ENCODE measurements at regions not wholly inside any gene's neighbourhood (a gene's known extent, or its start where the extent isn't known, plus 50 kb on each side); places are given as distances from the start of the nearest gene placed in this dataset.
"Not testable (repeated sequence)": the region's sequence is repeated elsewhere in the genome, so short reads cannot be mapped to it uniquely, and the experiment has no call there.

- DNase-seq, result no peak
Observed at GRCh38 chr7:145434811-145435210, 599.0 kb upstream of the TPK1 start.

- no peak for DNase-seq
Observed at GRCh38 chr7:145431834-145432233, 596.0 kb upstream of the TPK1 start.

- not testable (repeated sequence) for DNase-seq
Observed at GRCh38 chr7:145418481-145418880, 582.6 kb upstream of the TPK1 start.

GRCh38 chr7:145411066-145411465 is 575.2 kb upstream of the TPK1 start:
- DNase-seq, result no peak

GRCh38 chr7:145398758-145399157 is 562.9 kb upstream of the TPK1 start:
- DNase-seq, result no peak

- DNase-seq, result no peak
Observed at GRCh38 chr7:145394126-145394525, 558.3 kb upstream of the TPK1 start.

- no peak for DNase-seq
Observed at GRCh38 chr7:145382762-145383161, 546.9 kb upstream of the TPK1 start.

GRCh38 chr7:145378197-145378596 is 542.3 kb upstream of the TPK1 start:
- DNase-seq, result no peak

GRCh38 chr7:145360511-145361100 is 524.8 kb upstream of the TPK1 start:
- no peak for DNase-seq

- no peak for DNase-seq
Observed at GRCh38 chr7:145350334-145350733, 514.5 kb upstream of the TPK1 start.

GRCh38 chr7:145349452-145349851 is 513.6 kb upstream of the TPK1 start:
- not testable (repeated sequence) for DNase-seq

GRCh38 chr7:145347271-145347670 is 511.4 kb upstream of the TPK1 start:
- DNase-seq, result no peak

- no peak for DNase-seq
Observed at GRCh38 chr7:145339319-145339718, 503.5 kb upstream of the TPK1 start.

- no peak for DNase-seq
Observed at GRCh38 chr7:145331522-145331921, 495.7 kb upstream of the TPK1 start.

- DNase-seq, result no peak
Observed at GRCh38 chr7:145331076-145331475, 495.2 kb upstream of the TPK1 start.

- DNase-seq, result no peak
Observed at GRCh38 chr7:145327646-145328045, 491.8 kb upstream of the TPK1 start.

GRCh38 chr7:145324081-145324480 is 488.2 kb upstream of the TPK1 start:
- DNase-seq, result no peak

GRCh38 chr7:145313551-145313950 is 477.7 kb upstream of the TPK1 start:
- no peak for DNase-seq

- no peak for DNase-seq
Observed at GRCh38 chr7:145293754-145294153, 457.9 kb upstream of the TPK1 start.

GRCh38 chr7:145293228-145293701 is 457.4 kb upstream of the TPK1 start:
- DNase-seq, result no peak

- DNase-seq, result no peak
Observed at GRCh38 chr7:145289384-145289783, 453.5 kb upstream of the TPK1 start.

- no peak for DNase-seq
Observed at GRCh38 chr7:145276118-145276517, 440.3 kb upstream of the TPK1 start.

GRCh38 chr7:145269418-145270161 is 433.7 kb upstream of the TPK1 start:
- DNase-seq, result no peak

GRCh38 chr7:145265180-145265579 is 429.3 kb upstream of the TPK1 start:
- DNase-seq, result no peak

GRCh38 chr7:145263886-145264285 is 428.0 kb upstream of the TPK1 start:
- no peak for DNase-seq
